ENCODE measurements at regions not wholly inside any gene's neighbourhood (a gene's known extent, or its start where the extent isn't known, plus 50 kb on each side); places are given as distances from the start of the nearest gene placed in this dataset.

GRCh38 chr16:86766700-86767099 is 188.4 kb downstream of the FOXL1 start:
- no peak for DNase-seq (ENCODE audit: low read depth in 1 of 2, low spot score in 1 of 2)

- no peak for DNase-seq (ENCODE audit: low read depth in 1 of 2, low spot score in 1 of 2)
Measured at GRCh38 chr16:86768228-86768791, 190.0 kb downstream of the FOXL1 start.

DNA sequence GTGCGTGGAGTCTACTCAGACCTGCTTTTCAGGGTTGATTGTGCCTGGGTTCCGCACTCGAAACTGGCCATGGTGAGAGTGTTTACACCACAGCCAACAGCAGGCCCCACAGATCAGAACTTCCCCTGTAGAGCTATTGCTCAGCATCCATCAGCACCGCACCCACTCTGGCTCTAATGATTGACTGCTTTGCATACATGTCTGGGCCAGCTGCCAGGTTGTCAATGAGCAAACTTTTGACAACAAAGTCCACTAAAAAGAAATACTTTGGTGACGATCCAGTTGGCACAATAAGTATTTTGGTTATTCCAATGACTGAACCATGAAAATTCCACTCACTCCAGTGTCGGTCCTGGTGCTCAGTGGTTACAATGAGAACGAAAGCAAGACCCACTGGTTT is 190.7 kb downstream of the FOXL1 start:
- DNase-seq (ENCODE audit: low read depth in 1 of 2, low spot score in 1 of 2) = no peak

DNA sequence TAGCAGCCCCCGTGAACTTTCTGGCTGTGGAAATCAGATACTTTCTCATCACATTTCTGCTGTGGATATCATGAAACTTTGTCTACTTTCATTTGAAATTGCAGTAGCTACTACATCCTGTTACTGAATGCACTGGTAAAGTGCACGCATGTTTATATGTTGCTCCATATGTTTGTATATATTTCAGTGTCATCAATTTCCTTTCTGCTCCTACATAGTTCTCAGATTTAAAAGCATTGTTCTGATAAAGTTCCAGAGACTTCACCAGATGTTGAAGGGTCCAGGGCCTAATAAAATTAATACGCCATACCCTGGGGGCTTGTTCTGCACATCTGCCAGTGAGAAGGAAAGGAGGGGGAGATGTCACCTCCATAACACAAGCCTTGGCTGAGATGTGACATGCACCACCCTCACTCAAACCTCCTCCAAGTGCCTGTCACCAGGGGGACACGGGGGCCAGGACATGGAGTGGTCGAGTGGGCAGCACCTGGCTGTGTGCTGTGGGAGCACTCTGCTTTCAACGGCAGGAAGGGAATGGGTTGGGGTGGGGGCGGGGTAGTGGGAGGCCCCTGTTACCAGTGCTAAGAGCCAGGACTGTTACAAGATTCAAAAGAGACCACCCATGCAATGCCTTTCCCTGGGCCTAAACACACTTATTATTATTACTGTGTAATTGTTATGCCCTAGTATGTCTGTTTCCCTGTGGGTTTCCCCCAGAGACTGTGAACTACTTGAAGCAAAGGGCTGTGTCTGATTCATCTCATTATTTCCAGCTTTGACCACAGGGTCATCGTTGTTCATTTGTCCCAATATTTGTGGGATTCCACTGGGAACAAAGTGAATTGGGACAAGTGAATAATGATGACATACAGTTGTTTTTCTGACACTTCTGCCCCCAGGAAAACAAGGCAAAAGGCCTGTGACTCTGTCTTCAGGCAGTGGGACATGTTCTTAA is 193.4 kb downstream of the FOXL1 start:
- no peak for DNase-seq (ENCODE audit: low read depth in 1 of 2, low spot score in 1 of 2)

DNA sequence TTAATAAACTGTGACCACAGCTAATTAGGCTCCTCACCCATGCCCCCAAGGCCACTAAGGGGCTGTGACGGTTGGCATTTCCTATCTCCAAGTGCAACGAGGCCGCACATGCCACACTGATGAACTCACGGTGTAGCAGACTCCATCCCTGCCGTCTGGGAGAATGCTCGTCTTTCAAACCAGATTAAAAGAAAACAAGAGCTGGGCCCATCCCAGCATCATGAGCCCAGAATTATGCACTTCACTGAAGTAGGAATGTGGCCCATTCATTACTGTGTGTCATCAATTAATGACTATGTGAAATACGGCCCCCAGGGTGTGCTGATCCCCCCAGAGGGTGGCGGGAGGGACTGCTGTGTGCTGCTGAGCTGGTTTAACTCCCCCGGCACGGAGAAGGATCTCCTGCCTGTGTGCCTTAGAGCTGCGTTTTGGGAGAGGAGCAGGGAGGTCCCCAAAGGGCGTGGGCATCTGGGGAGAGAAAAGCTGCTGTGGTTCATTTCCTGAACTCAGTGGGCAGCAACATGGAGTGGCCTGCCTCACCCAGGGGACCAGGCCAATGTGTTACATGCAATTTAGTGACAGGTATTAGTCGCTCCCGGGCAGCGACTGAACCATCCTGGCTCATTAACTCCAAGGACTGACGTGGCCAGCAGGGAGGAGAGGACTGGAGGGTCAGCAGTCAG is 194.5 kb downstream of the FOXL1 start:
- no peak for DNase-seq (ENCODE audit: low read depth in 1 of 2, low spot score in 1 of 2)

DNA sequence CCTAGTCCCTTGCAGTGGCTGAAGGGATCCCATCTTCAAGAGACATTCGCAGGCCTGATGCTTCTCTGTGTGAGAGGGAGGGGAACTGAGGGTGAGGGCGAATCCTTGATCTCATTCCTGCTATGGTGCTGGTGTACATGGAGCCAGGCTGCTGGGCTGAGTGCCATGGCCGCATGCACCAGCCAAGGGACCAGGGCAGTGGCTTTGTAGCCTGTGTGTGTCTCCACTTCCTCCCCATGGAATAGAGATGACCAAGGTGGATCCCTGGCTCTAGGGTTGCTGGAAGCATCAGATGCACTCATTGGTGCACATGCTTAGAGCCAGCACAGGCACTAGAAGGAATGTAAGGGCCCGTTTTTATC is 195.0 kb downstream of the FOXL1 start:
- no peak for DNase-seq (ENCODE audit: low read depth in 1 of 2, low spot score in 1 of 2)

- no peak for DNase-seq (ENCODE audit: low read depth in 1 of 2, low spot score in 1 of 2)
Measured at GRCh38 chr16:86774931-86775330, 196.6 kb downstream of the FOXL1 start.

GRCh38 chr16:86775511-86775921 is 197.2 kb downstream of the FOXL1 start:
- no peak for DNase-seq (ENCODE audit: low read depth in 1 of 2, low spot score in 1 of 2)

- DNase-seq (ENCODE audit: low read depth in 1 of 2, low spot score in 1 of 2) = no peak
Measured at GRCh38 chr16:86777381-86777946, 199.1 kb downstream of the FOXL1 start.

DNA sequence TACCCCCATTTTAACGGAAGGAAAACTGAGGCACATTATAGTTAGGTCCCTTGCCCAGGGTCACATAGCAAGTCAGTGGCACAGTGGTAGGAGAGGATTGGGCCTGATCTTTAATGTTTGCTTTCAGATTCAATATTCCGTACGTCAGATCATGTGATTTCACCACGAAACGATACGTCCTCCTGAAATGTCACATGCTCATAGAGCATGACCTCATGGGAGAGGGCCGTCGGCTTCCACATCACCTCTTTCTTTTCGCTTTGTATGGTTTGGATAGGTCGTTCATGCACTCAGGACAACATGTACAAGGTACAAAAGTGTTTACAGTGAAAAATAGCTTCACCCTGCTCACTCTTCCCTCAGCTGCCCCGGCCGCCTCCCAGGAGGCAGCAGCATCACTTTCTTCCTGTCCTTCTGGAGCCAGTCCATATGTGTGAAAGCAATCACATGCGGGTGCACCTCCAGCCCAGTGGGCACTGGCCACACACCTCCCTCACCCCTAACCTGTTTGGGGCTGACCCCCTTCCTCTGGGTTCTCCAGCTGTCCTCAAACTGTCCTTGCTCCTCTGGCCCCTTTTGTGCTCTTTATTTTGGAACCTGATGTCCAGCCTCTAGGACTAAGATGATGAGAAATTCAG is 199.9 kb downstream of the FOXL1 start:
- DNase-seq (ENCODE audit: low read depth in 1 of 2, low spot score in 1 of 2) = no peak

DNA sequence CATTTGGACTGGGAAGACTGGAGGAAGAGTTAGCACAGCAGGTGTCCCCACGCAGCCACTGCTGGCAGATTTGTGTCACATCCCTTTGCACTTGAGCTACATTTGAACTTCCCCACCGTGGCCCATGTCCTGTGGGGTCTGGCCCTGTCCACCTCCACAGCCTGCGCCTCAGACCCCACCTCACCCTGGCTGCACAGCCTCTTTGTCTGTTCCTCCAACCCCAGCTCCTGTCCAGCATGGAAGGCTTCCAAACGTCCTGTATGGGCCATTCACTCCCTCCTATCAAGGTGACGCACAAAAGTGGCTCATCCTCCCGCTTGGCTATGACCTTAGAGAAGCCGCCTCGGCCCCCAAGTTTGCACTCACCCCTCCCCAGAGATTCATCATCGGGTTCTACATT is 200.6 kb downstream of the FOXL1 start:
- DNase-seq (ENCODE audit: low read depth in 1 of 2, low spot score in 1 of 2) = no peak

GRCh38 chr16:86781046-86781445 is 202.7 kb downstream of the FOXL1 start:
- no peak for DNase-seq (ENCODE audit: low read depth in 1 of 2, low spot score in 1 of 2)

DNA sequence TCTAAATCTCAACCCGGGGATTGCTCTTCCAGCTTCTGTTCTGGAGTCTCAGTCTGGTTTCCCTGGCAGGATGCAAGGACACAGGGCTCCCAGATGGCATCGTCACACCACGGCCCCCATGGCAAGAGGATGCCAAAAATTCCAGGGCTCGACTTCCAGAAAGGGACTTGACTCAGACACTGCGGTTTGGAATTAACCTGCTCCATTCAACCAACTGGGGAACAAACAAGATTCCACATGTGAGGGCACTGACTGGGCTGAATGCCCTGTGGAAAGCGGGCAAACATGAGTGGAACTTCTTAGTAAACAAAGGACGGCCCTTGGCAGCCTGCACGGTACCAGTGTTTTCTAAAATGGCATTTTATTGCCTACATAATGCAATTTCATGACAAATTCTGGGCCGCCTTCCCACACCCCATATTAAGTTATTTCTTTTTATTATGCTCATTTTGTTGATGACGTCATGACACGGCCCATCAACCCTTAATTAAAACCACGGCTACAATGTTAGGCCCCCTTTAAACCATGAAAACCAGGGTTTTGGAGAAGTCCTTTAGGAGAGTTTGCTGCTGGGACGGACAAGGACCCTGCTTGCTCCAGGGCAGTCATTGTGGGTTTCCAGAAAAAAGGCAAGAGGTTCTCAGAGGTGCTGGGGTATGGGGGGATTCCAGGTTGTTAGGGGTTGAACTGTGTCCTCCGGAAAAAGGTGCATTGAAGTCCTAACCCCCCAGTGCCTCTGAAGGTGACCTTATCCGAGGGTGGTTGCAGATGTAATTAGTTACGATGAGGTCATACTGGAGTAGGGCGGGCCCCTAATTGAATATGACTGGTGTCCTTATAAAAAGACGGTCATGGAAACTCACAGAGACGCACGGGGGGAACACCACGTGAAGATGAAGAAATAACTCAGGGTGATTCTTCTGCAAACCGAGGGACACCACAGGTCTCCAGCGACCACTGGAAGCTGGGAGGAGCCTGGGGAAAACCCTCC is 205.6 kb downstream of the FOXL1 start:
- no peak for DNase-seq (ENCODE audit: low read depth in 1 of 2, low spot score in 1 of 2)

- no peak for DNase-seq (ENCODE audit: low read depth in 1 of 2, low spot score in 1 of 2)
Measured at GRCh38 chr16:86786338-86786737, 208.0 kb downstream of the FOXL1 start.

GRCh38 chr16:86786994-86787393 is 208.6 kb downstream of the FOXL1 start:
- DNase-seq (ENCODE audit: low read depth in 1 of 2, low spot score in 1 of 2) = no peak

- DNase-seq (ENCODE audit: low read depth in 1 of 2, low spot score in 1 of 2) = no peak
Measured at GRCh38 chr16:86787538-86787937, 209.2 kb downstream of the FOXL1 start.

DNA sequence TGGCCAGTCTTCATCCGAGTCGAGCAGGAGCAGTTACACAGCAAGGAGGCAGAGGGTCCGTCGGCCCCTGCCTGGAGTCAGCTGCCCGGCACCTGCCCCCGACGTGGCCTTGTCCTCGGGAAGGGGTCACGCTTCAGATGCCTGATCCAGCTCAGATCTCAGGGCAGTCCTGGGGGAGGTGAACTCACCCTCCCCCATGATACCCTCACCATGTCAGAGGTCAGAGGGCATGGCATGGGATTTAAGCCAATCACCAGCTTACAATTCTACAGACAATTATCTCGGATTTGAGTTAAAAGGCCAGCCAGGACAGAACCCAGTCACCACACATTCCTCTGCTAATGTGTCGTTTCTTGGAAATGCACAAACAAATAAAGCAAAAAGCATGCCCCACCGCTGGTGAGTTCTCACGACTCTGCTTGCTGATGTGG is 211.3 kb downstream of the FOXL1 start:
- DNase-seq (ENCODE audit: low read depth in 1 of 2, low spot score in 1 of 2) = no peak

- DNase-seq (ENCODE audit: low read depth in 1 of 2, low spot score in 1 of 2) = no peak
Measured at GRCh38 chr16:86791287-86792035, 213.1 kb downstream of the FOXL1 start.

DNA sequence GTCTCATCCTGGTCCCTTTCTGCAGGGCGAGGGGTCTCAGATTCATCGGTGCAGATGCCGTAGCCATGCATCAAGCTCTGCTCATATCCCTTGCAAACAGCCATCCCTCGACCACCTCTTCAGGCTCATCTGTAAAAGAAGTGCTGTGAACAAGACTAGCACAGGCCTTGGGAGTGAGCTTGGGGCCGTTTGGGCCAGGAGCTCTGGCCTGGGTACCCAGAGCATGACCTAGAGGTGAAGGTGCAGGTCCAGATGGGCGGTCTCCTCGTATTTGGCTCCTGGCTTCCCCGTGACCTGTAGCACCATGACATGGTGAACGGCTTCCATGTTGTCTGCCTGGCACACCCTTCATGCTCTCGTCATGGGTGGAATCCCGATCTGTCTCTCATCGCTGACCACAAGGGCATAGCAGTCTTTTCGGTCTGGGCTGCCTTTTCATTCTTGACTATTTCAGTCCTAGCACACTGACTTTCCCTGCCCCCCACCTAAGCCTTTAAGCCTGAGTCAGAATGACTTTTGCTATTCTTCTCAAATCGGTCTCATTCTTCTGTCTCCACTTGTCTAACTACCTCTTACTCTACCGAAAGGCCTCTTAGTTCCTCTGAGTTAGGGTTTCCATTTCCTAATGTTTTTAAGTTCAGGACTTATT is 216.0 kb downstream of the FOXL1 start:
- no peak for DNase-seq (ENCODE audit: low read depth in 1 of 2, low spot score in 1 of 2)
